ENCODE measurements at regions not wholly inside any gene's neighbourhood (a gene's known extent, or its start where the extent isn't known, plus 50 kb on each side); places are given as distances from the start of the nearest gene placed in this dataset.
A peak's percentile ranks its signal among the peaks of the same experiment; 100 is the strongest.

GRCh38 chr6:6704103-6705060 lies 115.9 kb downstream of the LY86 start:
- no peak for DNase-seq (ENCODE audit: low spot score)

DNA sequence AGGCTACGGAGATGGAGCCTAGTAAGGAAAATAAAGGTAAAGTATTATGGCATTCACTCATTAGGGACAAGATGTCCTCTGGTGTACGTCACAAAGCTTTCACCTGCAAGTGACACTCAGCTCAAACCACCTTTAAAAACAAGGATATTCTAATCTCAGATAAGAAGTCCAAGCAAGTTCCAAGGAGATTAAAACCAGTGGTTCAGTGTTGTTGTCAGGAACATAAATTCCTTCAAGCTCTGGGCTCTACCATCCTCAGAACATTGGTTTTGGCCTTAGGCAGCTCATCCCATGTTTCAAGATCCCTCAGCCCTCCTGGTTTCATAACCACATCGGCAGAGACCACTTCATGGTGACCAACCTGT lies 116.5 kb downstream of the LY86 start:
- no peak for DNase-seq (ENCODE audit: low spot score)

DNA sequence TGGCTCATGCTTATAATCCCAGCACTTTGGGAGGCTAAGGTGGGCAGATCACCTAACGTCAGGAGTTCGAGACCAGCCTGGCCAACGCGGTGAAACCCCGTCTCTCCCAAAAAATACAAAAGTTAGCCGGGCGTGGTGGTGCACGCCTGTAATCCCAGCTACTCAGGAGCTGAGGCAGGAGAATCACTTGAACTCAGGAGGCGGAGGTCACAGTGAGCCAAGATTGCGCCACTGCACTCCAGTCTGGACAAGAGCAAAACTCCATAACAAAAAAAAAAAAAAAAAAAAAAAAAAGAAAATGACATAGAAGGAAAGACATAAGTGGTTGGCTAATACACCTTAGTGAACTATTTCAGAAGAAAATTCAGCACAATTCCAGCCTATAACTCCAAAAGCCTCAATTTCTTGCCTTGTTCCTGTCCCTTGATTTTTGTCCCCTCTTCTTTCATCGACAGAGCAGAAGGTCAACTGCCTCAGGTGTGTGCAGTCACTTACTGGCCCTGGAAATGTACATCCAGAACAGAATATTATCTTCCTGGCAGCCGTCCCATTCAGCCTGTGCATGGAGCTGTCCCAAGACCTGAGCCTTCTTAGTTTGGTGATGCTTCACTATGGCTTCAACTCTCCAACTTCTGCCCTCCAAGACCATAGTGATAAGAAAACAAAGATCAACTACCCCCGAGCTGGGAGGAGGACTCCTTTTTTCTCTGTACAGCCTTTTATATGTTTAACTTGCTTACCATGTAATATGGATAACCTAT lies 117.6 kb downstream of the LY86 start:
- no peak for DNase-seq (ENCODE audit: low spot score)

GRCh38 chr6:6707143-6707542 lies 118.6 kb downstream of the LY86 start:
- DNase-seq (ENCODE audit: low spot score) = no peak

DNA sequence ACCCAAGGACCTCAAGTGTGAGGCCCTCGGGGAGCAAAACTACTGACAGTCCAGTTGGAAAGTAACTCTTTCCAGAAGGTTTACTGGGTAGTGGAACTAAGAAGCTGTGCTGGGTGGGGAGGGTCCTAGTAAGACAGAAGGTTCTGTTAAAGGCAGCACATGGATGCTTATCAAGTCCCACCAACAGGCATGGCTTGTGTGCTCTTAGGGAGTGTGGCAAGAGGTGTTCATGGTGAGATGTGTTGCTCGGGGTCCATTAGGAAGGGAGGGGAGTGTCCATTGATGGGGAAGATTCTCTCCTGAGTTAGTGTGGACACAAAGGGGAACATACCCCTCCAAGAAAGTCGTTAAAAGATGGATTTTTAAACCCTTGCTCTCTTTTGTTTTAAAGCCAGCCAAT lies 120.6 kb downstream of the LY86 start:
- DNase-seq (ENCODE audit: low spot score) = no peak

DNA sequence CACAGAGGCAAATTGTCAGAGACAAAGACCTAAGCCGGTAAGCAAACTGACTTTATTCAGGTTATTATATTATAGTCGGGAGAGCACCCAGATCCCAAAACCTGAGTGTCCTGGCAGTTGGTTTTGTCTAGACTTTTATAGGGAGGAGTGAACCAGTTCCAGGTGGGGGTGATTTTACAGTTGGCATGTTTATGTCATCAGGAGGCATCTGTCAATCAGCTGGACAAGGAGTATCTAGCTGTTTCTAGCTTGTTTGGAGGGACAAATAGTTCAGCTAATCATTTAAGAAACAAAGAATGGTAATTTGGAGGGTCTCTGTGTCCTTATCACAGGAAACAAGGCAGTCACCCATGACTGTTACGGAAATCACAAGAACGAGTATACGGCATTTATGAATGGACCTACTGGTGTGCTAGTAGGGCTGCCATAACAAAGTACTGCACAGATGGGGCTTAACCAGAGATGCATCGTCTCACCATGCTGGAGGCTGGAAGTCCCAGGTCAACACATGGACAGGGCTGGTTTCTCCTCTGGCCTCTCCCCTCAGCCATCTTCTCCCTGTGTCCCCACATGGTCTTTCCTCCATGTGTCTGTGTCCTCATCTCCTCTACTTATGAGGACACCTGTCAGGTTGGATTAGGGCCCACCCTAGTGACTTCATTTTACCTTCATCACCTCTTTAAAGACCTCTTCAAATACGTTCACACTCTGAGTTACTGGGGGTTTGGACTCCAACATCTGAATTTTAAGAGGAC lies 122.7 kb downstream of the LY86 start:
- DNase-seq (ENCODE audit: low spot score) = no peak

DNA sequence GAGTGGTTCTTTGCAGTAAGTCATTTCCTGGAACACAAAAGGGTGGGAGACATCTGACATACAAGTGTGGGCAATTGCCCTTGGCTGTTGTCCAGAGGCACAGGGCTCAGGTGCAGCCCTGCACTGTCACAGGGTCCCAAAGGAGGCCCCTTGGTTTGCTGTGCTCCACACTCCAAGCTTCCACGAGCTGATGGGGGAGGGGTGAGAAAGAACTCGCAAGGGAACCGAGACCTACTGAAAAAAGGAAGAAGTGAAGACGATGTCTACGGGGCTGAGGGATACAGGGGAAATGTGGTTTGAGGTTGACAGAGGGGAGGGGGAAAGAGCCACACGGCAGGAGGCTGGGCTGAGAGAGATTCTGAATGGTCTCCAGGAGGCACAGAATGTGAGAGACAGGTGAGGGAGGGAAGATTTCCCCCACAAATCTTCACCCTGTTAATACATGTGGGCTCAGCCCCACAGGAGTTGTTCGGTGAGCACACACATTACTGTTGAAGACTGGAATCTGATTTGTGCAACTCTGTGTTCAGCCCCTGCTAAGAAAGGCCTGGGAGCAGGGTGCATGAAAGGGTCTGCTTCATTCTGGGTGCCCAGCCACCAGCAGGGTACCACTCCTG lies 123.4 kb downstream of the LY86 start:
- no peak for DNase-seq (ENCODE audit: low spot score)

DNA sequence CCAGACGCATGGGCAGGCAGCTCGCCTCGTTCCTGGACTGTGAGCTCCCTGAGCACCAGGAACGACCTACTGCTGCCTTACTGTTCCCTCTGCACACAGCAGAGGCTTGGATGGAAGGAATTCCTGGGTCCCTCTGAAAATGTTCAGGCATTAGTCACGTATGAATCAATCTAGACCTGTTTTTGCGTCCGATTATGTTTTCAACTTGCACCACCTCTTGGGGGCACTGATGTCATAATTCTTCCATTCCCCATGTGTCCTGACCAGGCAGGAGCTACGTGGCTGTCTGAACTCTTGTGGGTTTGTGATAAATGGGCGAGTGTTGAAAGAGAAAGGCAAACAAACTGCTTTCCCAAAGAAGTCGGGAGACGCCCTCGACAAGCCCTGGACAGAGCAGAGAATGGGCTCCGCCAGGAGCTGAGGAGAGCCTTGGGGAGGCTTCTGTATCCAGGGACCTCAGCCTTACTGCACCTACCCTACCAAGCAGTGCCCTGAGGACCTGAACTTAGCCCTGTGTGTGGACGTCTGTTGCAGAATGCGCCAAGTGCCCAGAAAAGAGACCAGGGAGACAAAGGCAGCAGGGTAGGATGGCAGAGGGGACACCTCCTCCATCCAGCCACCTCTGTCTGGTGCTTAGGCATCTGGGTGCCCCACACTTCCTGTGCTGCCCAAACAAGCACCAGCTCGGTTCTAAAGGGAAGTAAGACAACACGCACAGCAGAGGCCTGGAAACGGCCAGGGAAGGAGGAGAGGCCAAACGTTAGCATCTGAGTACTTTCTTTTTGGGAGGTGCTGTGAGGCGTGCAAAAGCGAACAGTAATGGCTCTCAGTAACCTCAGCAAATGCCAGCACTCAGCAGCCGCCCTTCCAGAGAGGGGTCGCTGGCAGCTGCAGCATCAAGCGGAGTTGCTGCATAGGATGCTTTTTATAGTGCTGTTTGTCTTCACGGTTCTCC lies 124.2 kb downstream of the LY86 start:
- peak; percentile 76 for DNase-seq (ENCODE audit: low spot score)

- no peak for DNase-seq (ENCODE audit: low spot score)
Measured at GRCh38 chr6:6713657-6714056, 125.1 kb downstream of the LY86 start.

DNA sequence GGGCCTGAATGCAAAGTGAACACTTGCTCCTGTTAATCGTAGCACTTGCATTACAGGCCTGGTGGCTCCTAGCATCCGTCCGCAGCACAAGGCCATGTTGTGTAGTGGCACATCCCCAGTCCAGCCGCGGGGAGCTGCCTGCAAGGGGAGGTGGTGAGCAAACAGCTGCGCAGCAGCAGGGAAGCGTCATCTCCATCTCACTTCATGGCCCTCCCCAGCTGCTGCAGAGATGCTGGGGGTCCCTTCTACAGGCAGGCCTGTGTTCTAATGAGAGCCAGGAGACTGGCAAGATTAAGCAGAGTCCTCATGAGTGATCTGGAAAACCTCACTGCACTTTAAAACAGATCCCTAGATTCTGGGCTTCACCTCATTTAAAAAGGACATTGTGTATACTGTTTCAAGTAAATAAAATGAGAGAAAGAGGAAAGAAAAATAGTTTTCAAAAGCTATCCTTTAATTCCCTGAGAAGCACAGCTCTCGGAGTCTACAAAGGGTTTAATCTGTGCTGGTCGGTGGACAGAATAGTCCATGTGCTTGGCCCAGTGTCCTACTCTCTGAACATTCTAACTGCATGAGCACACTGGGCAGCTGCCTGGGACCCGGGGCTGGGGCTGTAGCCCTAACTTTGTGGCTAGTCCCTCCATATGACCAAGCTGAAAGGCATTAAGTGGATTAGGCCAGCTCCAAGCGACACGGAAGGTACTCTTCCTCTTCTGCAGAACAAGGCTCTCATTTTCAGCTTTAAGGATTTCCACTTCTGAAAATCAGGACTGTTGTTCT lies 125.8 kb downstream of the LY86 start:
- DNase-seq (ENCODE audit: low spot score) = no peak

DNA sequence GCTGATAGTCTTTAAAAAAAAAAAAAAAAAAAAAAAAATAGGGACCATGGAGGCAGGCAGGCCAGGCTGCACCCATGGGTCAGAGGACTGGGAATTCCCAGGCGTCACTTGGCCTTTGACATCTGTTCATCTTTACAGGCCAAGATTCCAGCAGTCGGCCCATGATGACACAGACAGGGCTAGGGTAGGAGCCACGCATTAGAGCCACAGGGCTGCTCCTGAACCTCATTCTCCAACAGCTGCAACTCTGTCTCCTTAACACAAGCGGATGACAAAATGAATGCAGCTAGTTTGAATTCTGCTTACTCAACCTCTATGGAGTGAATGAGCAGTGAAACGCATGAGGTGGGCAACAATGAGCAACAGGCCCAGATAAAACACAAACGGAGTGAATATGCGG lies 126.4 kb downstream of the LY86 start:
- DNase-seq (ENCODE audit: low spot score) = no peak

GRCh38 chr6:6715465-6715864 lies 126.9 kb downstream of the LY86 start:
- DNase-seq (ENCODE audit: low spot score) = no peak

- DNase-seq (ENCODE audit: low spot score) = no peak
Measured at GRCh38 chr6:6716998-6717763, 128.7 kb downstream of the LY86 start.

DNA sequence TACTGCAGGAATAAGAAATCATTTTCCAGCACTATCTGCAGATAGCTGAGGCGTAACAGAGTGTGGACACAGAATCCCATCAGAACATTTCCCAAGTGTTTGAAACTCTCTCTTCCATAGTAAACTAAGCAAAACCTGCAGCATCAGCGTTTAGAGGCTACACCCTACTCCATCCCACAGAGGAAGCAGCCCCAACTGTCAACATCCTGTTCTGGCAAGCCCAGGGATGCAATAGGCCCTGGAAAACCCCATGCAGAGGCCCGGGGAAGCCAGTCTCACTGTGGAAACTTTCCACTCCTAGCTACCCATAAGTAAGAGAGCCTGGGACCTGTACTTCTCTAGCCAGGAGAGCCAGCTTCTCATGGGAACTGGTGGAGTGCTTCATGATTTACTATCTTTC lies 129.4 kb downstream of the LY86 start:
- no peak for DNase-seq (ENCODE audit: low spot score)

DNA sequence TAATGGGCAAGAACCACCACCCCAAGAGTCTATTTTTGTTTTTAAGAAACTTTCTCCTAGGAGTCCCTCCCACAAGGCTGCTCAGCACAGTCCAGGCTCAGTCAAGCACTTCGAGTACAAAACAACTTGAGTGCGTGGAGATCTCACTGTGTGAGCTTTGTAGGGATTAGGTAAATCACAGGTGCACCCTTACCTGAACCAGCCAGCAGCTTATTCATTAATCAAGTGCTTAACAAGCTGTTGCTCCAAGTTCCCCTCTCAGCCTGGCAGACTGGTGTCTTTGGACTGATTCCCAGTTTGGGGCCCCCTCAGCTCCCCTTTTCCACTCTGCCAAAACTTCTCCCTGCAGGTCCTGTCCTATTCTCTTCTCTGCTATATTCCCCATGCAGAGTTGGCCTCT lies 133.1 kb downstream of the LY86 start:
- DNase-seq (ENCODE audit: low spot score) = no peak

GRCh38 chr6:6722195-6722594 lies 133.7 kb downstream of the LY86 start:
- no peak for DNase-seq (ENCODE audit: low spot score)

GRCh38 chr6:6723361-6723760 lies 134.8 kb downstream of the LY86 start:
- no peak for DNase-seq (ENCODE audit: low spot score)

DNA sequence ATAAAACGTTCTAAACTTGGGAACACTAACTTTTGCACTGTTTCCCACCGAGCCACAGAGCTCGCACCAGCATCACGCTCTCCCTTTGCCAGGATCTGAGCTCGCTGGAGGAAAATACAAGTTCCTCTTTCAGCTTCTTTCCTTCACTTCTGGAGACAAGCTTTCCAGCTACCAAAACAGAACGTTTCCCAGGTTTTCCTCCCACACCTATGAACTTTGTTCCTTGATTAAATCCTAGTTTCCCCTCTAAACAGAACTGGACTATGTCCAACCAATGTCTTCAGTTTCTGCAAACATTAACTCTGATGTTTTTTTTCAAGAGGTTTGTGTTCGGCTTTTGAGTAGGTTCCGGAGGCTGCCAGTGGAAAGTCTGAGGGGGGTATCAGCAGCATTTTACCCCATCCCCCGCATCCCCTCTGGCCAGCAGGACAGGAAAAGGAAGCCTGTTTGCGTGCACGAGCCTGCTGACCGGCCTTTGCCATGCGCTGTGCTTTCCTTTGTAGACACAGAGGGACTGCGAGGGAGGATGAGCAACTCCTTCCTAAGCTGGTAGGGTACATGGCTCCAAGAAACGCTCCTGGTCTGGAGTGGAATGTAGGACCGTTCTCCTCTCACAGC lies 135.5 kb downstream of the LY86 start:
- peak; percentile 27 for DNase-seq (ENCODE audit: low spot score)

Measured in SW480 (cell line).